ENCODE measurements at regions not wholly inside any gene's neighbourhood (a gene's known extent, or its start where the extent isn't known, plus 50 kb on each side); places are given as distances from the start of the nearest gene placed in this dataset.

DNA sequence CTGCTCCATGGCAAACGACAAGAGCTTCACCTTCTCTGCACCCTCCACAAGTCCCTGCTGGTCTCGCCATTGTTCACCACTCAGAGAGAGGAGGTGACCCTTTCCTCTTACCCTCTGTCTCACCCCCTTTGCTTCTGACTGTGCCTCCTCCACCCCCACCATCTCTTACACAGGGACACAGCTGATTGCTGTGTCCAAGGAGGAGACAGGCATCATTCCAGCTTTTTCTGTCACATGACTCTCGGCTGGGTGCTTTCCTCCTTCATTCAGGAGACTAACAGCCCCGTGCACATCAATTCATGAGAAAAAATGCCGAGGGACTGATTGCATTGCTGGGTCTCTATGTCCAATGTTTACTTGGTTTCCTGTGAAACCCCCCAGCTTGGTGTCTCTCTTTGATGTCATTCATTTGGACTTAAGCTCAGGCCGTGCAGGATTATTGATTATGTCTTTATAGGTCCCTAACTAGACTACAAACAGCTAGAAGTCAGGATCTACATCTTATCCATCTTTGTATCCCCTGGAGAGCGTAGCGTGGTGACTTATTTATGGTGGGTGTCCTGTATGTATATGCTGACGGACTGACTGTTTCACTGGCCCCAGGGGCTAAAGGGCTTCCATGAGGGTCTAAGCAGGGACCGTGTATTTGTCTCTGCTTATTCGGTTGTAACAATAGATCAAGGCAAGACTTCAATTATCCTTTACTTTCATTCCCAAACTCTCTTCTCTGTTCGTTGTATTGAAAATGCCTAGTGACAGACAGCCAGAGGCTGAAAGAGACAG lies 82.2 kb upstream of the CDH13 start:
- DNase-seq (no peak), ATAC-seq (ENCODE audit: low FRiP score in 2 of 2) (no peak)
- Histone ChIP-seq H3K27ac (no peak overlapping the region), H3K4me3 (no peak overlapping the region), H3K4me1 (no peaks in the 10 kb centered on the region), H3K9me3 (no peaks in the 10 kb centered on the region), H3K27me3 (no peaks in the 10 kb centered on the region), H3K36me3 (no peaks in the 10 kb centered on the region)
- TF ChIP-seq EP300 (IDR thresholded peaks at IDR 0.05), result no peak
- TF ChIP-seq, protein P1, sequence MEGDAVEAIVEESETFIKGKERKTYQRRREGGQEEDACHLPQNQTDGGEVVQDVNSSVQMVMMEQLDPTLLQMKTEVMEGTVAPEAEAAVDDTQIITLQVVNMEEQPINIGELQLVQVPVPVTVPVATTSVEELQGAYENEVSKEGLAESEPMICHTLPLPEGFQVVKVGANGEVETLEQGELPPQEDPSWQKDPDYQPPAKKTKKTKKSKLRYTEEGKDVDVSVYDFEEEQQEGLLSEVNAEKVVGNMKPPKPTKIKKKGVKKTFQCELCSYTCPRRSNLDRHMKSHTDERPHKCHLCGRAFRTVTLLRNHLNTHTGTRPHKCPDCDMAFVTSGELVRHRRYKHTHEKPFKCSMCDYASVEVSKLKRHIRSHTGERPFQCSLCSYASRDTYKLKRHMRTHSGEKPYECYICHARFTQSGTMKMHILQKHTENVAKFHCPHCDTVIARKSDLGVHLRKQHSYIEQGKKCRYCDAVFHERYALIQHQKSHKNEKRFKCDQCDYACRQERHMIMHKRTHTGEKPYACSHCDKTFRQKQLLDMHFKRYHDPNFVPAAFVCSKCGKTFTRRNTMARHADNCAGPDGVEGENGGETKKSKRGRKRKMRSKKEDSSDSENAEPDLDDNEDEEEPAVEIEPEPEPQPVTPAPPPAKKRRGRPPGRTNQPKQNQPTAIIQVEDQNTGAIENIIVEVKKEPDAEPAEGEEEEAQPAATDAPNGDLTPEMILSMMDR (IDR thresholded peaks at IDR 0.05), result no peak
- TF ChIP-seq POLR2AphosphoS5 (IDR thresholded peaks at IDR 0.05), result no peak
- TF ChIP-seq POLR2A (IDR thresholded peaks at IDR 0.05), result no peak
- 66 to 67% methylated on average over 12 of the region's 12 CpGs for WGBS, 2 donors

DNA sequence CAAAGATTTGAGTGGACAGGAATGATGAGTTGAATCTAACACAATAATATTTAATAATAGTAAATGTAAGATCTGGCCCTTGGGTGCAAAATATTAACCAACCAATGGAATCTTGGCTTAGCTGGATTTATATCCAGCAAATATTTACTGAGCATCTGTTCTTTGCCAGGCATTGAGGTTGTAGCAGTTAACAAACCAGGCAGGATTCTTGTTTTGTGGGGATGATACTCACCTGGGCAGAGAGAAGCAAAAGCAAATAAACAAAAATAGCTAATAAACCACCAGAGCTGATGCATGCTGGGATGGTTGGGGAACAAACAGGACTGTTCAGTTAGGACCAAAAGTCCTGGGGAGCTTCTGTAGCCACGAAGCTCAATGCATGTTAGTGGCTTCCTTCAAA lies 84.1 kb upstream of the CDH13 start:
- Histone ChIP-seq H3K36me3 (no peaks in the 10 kb centered on the region), H3K4me1 (no peaks in the 10 kb centered on the region), H3K27me3 (no peaks in the 10 kb centered on the region), H3K9me3 (peaks cover 0 to 3% (median 0%) of the 10 kb centered on the region in 4 donors), H3K27ac (no peak overlapping the region), H3K4me3 (no peak overlapping the region)
- no peak for TF ChIP-seq EP300 (IDR thresholded peaks at IDR 0.05)
- TF ChIP-seq POLR2A (IDR thresholded peaks at IDR 0.05), result no peak
- TF ChIP-seq, protein P1 (IDR thresholded peaks at IDR 0.05), result no peak
- no peak for TF ChIP-seq POLR2AphosphoS5 (IDR thresholded peaks at IDR 0.05)
- ATAC-seq (ENCODE audit: low FRiP score in 2 of 2), result no peak
- no peak for DNase-seq
- WGBS, 2 donors, result 63 to 73% methylated on average over 1 of the region's 1 CpG

DNA sequence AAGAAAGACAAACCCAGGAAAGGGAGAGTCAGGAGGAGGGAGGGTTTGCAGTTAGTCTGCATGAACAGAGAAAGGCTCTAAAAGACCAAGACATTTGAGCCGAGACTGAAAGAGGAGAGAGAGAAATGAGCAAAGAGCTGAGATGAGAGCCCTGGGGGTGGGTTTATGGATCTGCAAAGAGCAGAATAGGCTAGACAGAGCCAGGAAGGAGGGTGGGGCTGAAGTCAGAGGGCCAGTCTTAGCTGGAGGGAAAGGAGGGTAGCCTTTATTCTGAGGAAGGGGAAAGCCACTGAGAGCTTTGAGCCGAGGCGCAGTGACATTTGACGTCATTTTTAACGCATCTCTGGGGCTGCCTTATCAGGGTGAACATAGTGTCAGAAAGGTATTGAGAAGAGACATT lies 85.7 kb upstream of the CDH13 start:
- H3K27ac ChIP-seq, result no peak overlapping the region
- no peaks in the 10 kb centered on the region for H3K27me3 ChIP-seq
- DNase-seq, result no peak
- no peak overlapping the region for H3K4me3 ChIP-seq
- H3K9me3 ChIP-seq, result peaks cover 0 to 3% (median 0%) of the 10 kb centered on the region in 4 donors
- no peak for ATAC-seq (ENCODE audit: low FRiP score in 2 of 2)
- no peaks in the 10 kb centered on the region for H3K4me1 ChIP-seq
- TF ChIP-seq EP300 (IDR thresholded peaks at IDR 0.05) (no peak), POLR2A (IDR thresholded peaks at IDR 0.05) (no peak), POLR2AphosphoS5 (IDR thresholded peaks at IDR 0.05) (no peak)
- TF ChIP-seq, protein P1 (IDR thresholded peaks at IDR 0.05), result no peak
- H3K36me3 ChIP-seq, result no peaks in the 10 kb centered on the region
- WGBS, 2 donors, result 78 to 87% methylated on average over 5 of the region's 5 CpGs

DNA sequence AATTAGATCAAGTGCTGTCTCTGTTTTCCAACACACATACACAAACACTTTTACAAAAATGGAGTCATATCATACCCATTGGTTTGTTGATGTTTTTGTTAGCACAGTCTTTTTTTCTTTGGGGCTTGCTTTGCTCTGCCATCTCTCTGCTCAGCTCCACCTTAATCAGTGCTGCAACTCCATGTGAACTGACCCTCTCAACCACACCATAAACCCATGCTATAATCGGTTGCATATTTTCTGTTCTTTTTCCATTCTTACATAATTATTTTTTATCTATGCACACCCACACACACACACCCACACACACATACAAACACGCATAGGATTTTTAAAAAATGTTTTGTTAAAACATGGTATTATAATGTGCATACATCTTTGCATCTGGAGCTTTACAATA lies 91.0 kb upstream of the CDH13 start:
- ATAC-seq (ENCODE audit: low FRiP score in 2 of 2), result no peak
- WGBS, 2 donors, result 80 to 91% methylated on average over 2 of the region's 2 CpGs

More for the DNA sequence above, 91.0 kb upstream of the CDH13 start:
- TF ChIP-seq, protein P1 (IDR thresholded peaks at IDR 0.05), result no peak
- TF ChIP-seq POLR2AphosphoS5 (IDR thresholded peaks at IDR 0.05) (no peak), EP300 (IDR thresholded peaks at IDR 0.05) (no peak), POLR2A (IDR thresholded peaks at IDR 0.05) (no peak)
- Histone ChIP-seq H3K4me1 (no peaks in the 10 kb centered on the region), H3K4me3 (no peak overlapping the region), H3K36me3 (no peaks in the 10 kb centered on the region), H3K27ac (no peak overlapping the region), H3K27me3 (no peaks in the 10 kb centered on the region), H3K9me3 (peaks cover 0 to 3% (median 0%) of the 10 kb centered on the region in 4 donors)
- DNase-seq, result no peak

Measured in upper lobe of left lung (tissue), 6 donors.